HFF-Myc (cell line): ENCODE measurements at regions not wholly inside any gene's neighbourhood (a gene's known extent, or its start where the extent isn't known, plus 50 kb on each side); places are given as distances from the start of the nearest gene placed in this dataset.

ENCODE experiments used
- DNase-seq: peaks from one replicate; pipeline ENCODE4 v3.0.0-alpha.2; 2011; ENCODE audit warnings: low read depth; ENCODE audit errors: extremely low read depth
- H3K4me3 ChIP-seq: replicated peaks from 2 replicates; pipeline ENCODE4 v1.5.1; 2011; ENCODE audit warnings: low read depth, mild to moderate bottlenecking, control low read depth, low read length
- CTCF ChIP-seq: IDR thresholded peaks from 2 replicates; pipeline ENCODE4 v1.5.1; 2012; ENCODE audit warnings: mild to moderate bottlenecking, low read depth, low read length, control low read depth; ENCODE audit errors: missing control alignments

- no peak overlapping the region for H3K4me3 ChIP-seq
- TF ChIP-seq CTCF: no peak
- no peak for DNase-seq
These were observed 360.3 kb downstream of the IRS2 start for GRCh38 chr13:109425821-109426689.

- no peak for TF ChIP-seq CTCF
- DNase-seq: no peak
- no peak overlapping the region for H3K4me3 ChIP-seq
These were observed 364.2 kb downstream of the IRS2 start for GRCh38 chr13:109422161-109422560.

GRCh38 chr13:109419896-109420295, 366.5 kb downstream of the IRS2 start:
- no peak overlapping the region for H3K4me3 ChIP-seq

GRCh38 chr13:109418111-109418510, 368.3 kb downstream of the IRS2 start:
- no peak for DNase-seq
- H3K4me3 ChIP-seq: no peak overlapping the region
- TF ChIP-seq CTCF: no peak

More at GRCh38 chr13:109419896-109420295, 366.5 kb downstream of the IRS2 start:
- DNase-seq: no peak
- TF ChIP-seq CTCF: no peak

GRCh38 chr13:109416001-109416400, 370.4 kb downstream of the IRS2 start:
- TF ChIP-seq CTCF: no peak
- no peak for DNase-seq
- H3K4me3 ChIP-seq: no peak overlapping the region

GRCh38 chr13:109415057-109415456, 371.3 kb downstream of the IRS2 start:
- no peak for TF ChIP-seq CTCF
- no peak for DNase-seq
- no peak overlapping the region for H3K4me3 ChIP-seq
